C4-2B (cell line): ENCODE measurements at regions not wholly inside any gene's neighbourhood (a gene's known extent, or its start where the extent isn't known, plus 50 kb on each side); places are given as distances from the start of the nearest gene placed in this dataset.

Experiments used
- H3K27ac ChIP-seq: fragments of 450-650 bp; 2 replicates; pipeline ENCODE4 v1.5.1; 2017
- CTCF ChIP-seq: fragments of 450-650 bp; conservative IDR thresholded peaks from 2 replicates; pipeline ENCODE4 v1.5.1; 2017; ENCODE audit warnings: mild to moderate bottlenecking
- ZFX ChIP-seq: fragments of 450-650 bp; IDR thresholded peaks from 2 replicates; pipeline ENCODE4 v1.6.1; 2017

GRCh38 chr6:77353129-77353528 lies 110.2 kb downstream of the HTR1B start:
- H3K27ac ChIP-seq: no peak overlapping the region
- TF ChIP-seq ZFX (no peak), CTCF (no peak)

GRCh38 chr6:77341058-77341986 lies 122.0 kb downstream of the HTR1B start:
- H3K27ac ChIP-seq: no peak overlapping the region
- TF ChIP-seq CTCF: no peak
- no peak for TF ChIP-seq ZFX

- TF ChIP-seq CTCF: no peak
- no peak overlapping the region for H3K27ac ChIP-seq
Observed at GRCh38 chr6:77340331-77340730, 123.0 kb downstream of the HTR1B start.

GRCh38 chr6:77339926-77340325 lies 123.4 kb downstream of the HTR1B start:
- TF ChIP-seq CTCF: no peak
- TF ChIP-seq ZFX: no peak
- H3K27ac ChIP-seq: no peak overlapping the region

GRCh38 chr6:77337392-77337791 lies 125.9 kb downstream of the HTR1B start:
- TF ChIP-seq CTCF (no peak), ZFX (no peak)
- H3K27ac ChIP-seq: no peak overlapping the region

- no peak for TF ChIP-seq ZFX
- H3K27ac ChIP-seq: no peak overlapping the region
Observed at GRCh38 chr6:77334093-77334492, 129.2 kb downstream of the HTR1B start.

GRCh38 chr6:77332915-77333623 lies 130.2 kb downstream of the HTR1B start:
- no peak for TF ChIP-seq ZFX
- TF ChIP-seq CTCF: no peak
- H3K27ac ChIP-seq: no peak overlapping the region
